Calu3 (cell line): ENCODE measurements at regions not wholly inside any gene's neighbourhood (a gene's known extent, or its start where the extent isn't known, plus 50 kb on each side); places are given as distances from the start of the nearest gene placed in this dataset.

ENCODE experiments used
- BruUV-seq: library from RNA; stranded (reverse); fragments of 400-500 nt; replicated peaks from 2 replicates; lab custom pipeline; 2021; lab: Mats Ljungman, UMichigan
- CTCF ChIA-PET: fragments of 300-600 bp; sonication (Branson Sonifier 250); formaldehyde crosslinking; loops from one replicate; lab custom pipeline; 2022; ENCODE audit warnings: antibody characterized with exemption; lab: Charles Lee
- DNase-seq: peaks from one replicate; pipeline ENCODE4 v3.0.0; 2022
- H3K27ac Mint-ChIP-seq: one replicate; pipeline ENCODE4 v1.8.0; 2022; ENCODE audit warnings: mixed read lengths; ENCODE audit not compliant: unreplicated experiment
- H3K27me3 Mint-ChIP-seq: one replicate; pipeline ENCODE4 v1.8.0; 2022; ENCODE audit warnings: mixed read lengths; ENCODE audit not compliant: unreplicated experiment
- H3K36me3 Mint-ChIP-seq: one replicate; pipeline ENCODE4 v1.8.0; 2022; ENCODE audit warnings: mild to moderate bottlenecking, moderate library complexity, mixed read lengths; ENCODE audit not compliant: insufficient read depth, unreplicated experiment
- H3K4me1 Mint-ChIP-seq: one replicate; pipeline ENCODE4 v1.8.0; 2022; ENCODE audit warnings: mild to moderate bottlenecking, low read depth, mixed read lengths; ENCODE audit not compliant: unreplicated experiment
- H3K4me3 Mint-ChIP-seq: one replicate; pipeline ENCODE4 v1.8.0; 2022; ENCODE audit warnings: mild to moderate bottlenecking, low read depth, moderate library complexity, mixed read lengths; ENCODE audit not compliant: unreplicated experiment
- H3K9me3 Mint-ChIP-seq: one replicate; pipeline ENCODE4 v1.8.0; 2022; ENCODE audit warnings: low read depth, mixed read lengths; ENCODE audit not compliant: unreplicated experiment
- intact Hi-C: fragments of 100-400 bp; cut with micrococcal nuclease; formaldehyde crosslinking; loops from one replicate; pipeline ENCODE4 v1.10.0; 2022; ENCODE audit not compliant: unreplicated experiment
- TF ChIP-seq, protein P1 (sequence below): fragments of 200-600 bp; IDR thresholded peaks from one replicate; pipeline ENCODE4 v1.8.0; 2022; ENCODE audit warnings: antibody characterized with exemption; ENCODE audit not compliant: unreplicated experiment

DNA sequence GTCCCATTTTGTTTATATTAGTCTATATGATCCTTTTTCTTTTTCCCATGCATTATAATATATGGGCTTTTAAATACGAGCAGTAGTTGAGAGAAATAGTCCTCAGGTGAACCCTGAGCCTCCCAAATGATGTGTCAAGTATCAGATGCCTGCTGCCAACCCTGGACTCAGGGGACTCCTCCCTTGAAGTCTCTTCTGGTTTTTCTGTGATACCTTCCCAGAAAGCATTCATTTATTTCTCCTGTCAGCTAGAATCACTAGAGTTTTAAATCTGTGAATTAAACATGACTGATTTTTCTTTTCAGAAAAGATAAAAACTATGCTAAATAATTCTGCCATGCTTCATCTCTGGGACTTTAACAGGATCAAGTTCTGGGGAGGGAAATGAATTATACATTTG is 184.6 kb downstream of the LIG4 start:
- Mint-ChIP-seq H3K36me3 (no peaks in the 10 kb centered on the region), H3K27me3 (no peaks in the 10 kb centered on the region), H3K4me1 (peaks cover 8% of the 10 kb centered on the region), H3K27ac (no peak overlapping the region), H3K9me3 (no peaks in the 10 kb centered on the region), H3K4me3 (no peak overlapping the region)
- intact Hi-C loops, result loop anchor here (5.0 kb wide), 1 partner anchor 122 kb away; no protein-coding TSS in a partner anchor
- BruUV-seq, result no TSS peak
- DNase-seq, result no peak
- CTCF ChIA-PET, result no interaction called here
- TF ChIP-seq, protein P1, sequence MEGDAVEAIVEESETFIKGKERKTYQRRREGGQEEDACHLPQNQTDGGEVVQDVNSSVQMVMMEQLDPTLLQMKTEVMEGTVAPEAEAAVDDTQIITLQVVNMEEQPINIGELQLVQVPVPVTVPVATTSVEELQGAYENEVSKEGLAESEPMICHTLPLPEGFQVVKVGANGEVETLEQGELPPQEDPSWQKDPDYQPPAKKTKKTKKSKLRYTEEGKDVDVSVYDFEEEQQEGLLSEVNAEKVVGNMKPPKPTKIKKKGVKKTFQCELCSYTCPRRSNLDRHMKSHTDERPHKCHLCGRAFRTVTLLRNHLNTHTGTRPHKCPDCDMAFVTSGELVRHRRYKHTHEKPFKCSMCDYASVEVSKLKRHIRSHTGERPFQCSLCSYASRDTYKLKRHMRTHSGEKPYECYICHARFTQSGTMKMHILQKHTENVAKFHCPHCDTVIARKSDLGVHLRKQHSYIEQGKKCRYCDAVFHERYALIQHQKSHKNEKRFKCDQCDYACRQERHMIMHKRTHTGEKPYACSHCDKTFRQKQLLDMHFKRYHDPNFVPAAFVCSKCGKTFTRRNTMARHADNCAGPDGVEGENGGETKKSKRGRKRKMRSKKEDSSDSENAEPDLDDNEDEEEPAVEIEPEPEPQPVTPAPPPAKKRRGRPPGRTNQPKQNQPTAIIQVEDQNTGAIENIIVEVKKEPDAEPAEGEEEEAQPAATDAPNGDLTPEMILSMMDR, result no peak

DNA sequence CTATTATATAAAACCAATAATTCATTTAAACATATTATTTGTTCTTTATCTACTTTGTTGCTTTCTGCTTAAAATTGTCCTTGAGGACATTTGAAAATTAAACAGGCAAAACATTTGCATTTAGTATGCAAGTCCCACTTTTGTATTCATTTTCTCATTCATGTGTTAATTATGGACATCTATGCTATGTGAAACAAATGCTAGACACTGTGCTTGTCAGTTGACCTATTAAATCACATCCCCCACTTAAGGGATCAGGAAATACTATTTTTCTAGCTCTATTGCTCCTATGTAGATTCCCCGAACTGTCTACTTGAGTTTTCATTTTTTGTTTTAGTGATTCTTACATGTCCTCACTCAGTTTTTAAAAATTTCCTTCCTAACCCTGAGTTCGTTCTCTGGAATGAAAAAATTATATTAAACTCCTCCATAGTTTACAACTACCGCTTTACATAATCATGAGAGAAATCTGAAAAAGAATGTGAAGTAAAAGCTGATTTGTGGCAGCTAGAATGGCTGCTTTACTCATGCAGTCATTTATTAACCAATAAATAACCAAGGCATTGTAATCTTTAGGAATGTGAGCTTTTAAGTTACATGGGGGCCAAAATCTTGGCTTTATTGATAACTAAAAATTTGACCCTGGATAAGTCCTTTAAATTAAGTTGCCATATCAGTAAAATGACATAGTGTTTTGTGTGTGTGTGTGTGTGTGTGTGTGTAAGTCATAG is 188.5 kb downstream of the LIG4 start:
- peak overlapping the region; percentile 54 for H3K27ac Mint-ChIP-seq
- H3K36me3 Mint-ChIP-seq, result no peaks in the 10 kb centered on the region
- DNase-seq, result no peak
- no peaks in the 10 kb centered on the region for H3K9me3 Mint-ChIP-seq
- no peaks in the 10 kb centered on the region for H3K27me3 Mint-ChIP-seq
- CTCF ChIA-PET, result no interaction called here
- H3K4me3 Mint-ChIP-seq, result peak overlapping the region; percentile 28
- no TSS peak for BruUV-seq
- TF ChIP-seq, protein P1, result no peak
- intact Hi-C loops, result no loop called here
- H3K4me1 Mint-ChIP-seq, result no peaks in the 10 kb centered on the region

DNA sequence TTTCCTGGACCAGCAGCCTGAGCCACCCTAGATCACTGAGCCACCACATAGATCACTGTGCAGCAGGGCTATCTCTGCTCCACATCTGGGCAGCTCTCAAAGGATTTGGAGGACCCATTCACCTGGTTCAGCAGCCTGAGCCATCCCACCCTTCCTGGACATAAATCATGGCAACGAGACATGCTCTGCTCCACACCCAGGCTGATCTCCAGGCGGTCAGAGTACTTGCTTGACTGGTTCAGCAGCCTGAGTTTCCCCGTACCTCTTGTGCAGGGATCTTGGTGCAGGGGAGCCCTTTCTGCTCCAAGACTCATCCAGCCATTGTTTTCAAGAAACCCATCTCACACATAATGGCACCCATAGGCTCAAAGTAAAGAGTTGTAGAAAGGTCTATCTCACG is 195.3 kb downstream of the LIG4 start:
- TF ChIP-seq, protein P1, result no peak
- H3K4me1 Mint-ChIP-seq, result no peaks in the 10 kb centered on the region
- CTCF ChIA-PET, result no interaction called here
- no peaks in the 10 kb centered on the region for H3K27me3 Mint-ChIP-seq
- intact Hi-C loops, result no loop called here
- H3K36me3 Mint-ChIP-seq, result no peaks in the 10 kb centered on the region
- no peaks in the 10 kb centered on the region for H3K9me3 Mint-ChIP-seq
- H3K4me3 Mint-ChIP-seq, result no peak overlapping the region
- no peak overlapping the region for H3K27ac Mint-ChIP-seq
- DNase-seq, result peak; percentile 3
- no TSS peak for BruUV-seq

DNA sequence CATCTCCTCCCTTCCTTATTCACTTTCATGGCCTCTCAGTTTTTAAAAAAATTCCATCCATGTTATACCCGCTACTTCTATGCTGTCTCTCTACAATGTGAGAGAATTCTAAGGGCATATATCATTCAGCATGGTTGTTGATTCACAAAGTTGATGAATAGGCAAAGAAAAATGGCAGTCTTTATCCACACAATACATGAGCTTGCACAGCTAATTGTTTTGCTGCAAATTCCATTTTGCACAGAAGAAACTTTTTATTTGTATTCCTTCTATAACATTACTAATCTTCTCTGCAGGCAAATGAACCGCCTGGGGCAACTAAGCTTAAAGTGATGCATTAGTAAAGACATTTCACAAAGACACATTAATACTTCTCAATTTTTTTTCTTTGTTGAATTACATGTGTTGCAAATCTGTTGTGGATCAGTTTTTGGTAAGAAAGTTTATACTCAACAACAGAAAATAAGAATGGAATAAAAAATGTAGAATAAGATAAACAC is 196.9 kb downstream of the LIG4 start:
- TF ChIP-seq, protein P1, result no peak
- CTCF ChIA-PET, result no interaction called here
- DNase-seq, result no peak
- no peaks in the 10 kb centered on the region for H3K9me3 Mint-ChIP-seq
- no peaks in the 10 kb centered on the region for H3K36me3 Mint-ChIP-seq
- H3K27ac Mint-ChIP-seq, result no peak overlapping the region
- intact Hi-C loops, result no loop called here
- no peak overlapping the region for H3K4me3 Mint-ChIP-seq
- no peaks in the 10 kb centered on the region for H3K4me1 Mint-ChIP-seq
- no peaks in the 10 kb centered on the region for H3K27me3 Mint-ChIP-seq
- no TSS peak for BruUV-seq
